Keratinocyte (primary cell): ENCODE measurements at regions not wholly inside any gene's neighbourhood (a gene's known extent, or its start where the extent isn't known, plus 50 kb on each side); places are given as distances from the start of the nearest gene placed in this dataset.

Source experiments
- DNase-seq: peaks from one replicate; pipeline ENCODE4 v3.0.0-alpha.2; 2011; ENCODE audit warnings: low read depth, missing footprints, low spot score
- FAIRE-seq: peaks from 2 replicates; lab custom pipeline; 2011; peaks lifted over from hg19 to GRCh38; lab: Jason Lieb, UNC
- H2AFZ ChIP-seq: 2 replicates; pipeline ENCODE4 v1.6.0; 2012; ENCODE audit warnings: low read length, control low read depth, inconsistent platforms; ENCODE audit not compliant: control insufficient read depth
- H3K27ac ChIP-seq: 2 replicates; pipeline ENCODE4 v1.5.1; 2011; ENCODE audit warnings: low read length; ENCODE audit not compliant: control insufficient read depth, insufficient read depth
- H3K27me3 ChIP-seq: 3 replicates; pipeline ENCODE4 v1.6.0; 2011; ENCODE audit warnings: low read length; ENCODE audit not compliant: control insufficient read depth, insufficient read depth; ENCODE audit errors: extremely low read depth
- H3K36me3 ChIP-seq, 2 experiments: 2 replicates in 1 of 2; 3 replicates in 1 of 2; pipeline ENCODE4 v1.5.1; 2011; ENCODE audit warnings: low read length in 2 of 2, mild to moderate bottlenecking in 1 of 2; ENCODE audit not compliant: control insufficient read depth in 2 of 2, insufficient read depth in 2 of 2; ENCODE audit errors: extremely low read depth in 1 of 2
- H3K4me1 ChIP-seq: 3 replicates; pipeline ENCODE4 v1.5.1; 2011; ENCODE audit warnings: low read length; ENCODE audit not compliant: control insufficient read depth, insufficient read depth; ENCODE audit errors: extremely low read depth
- H3K4me2 ChIP-seq: 3 replicates; pipeline ENCODE4 v1.6.0; 2011; ENCODE audit warnings: low read depth, low read length; ENCODE audit not compliant: control insufficient read depth, insufficient read depth; ENCODE audit errors: extremely low read depth
- H3K4me3 ChIP-seq, 3 experiments: fragments of 200-600 bp in 1 of 3; sonication (generic) in 1 of 3; 2 replicates in 2 of 3; 3 replicates in 1 of 3; pipeline ENCODE4 v1.5.1; 2011 to 2016; ENCODE audit warnings: low read length in 3 of 3, mild to moderate bottlenecking in 3 of 3, control low read depth in 2 of 3, inconsistent platforms in 1 of 3, low read depth in 1 of 3, mixed read lengths in 1 of 3, mixed run types in 1 of 3, moderate library complexity in 1 of 3; ENCODE audit not compliant: control insufficient read depth in 2 of 3, insufficient read depth in 2 of 3; ENCODE audit errors: extremely low read depth in 1 of 3
- H3K79me2 ChIP-seq: 2 replicates; pipeline ENCODE4 v1.6.0; 2012; ENCODE audit warnings: low read length; ENCODE audit not compliant: control insufficient read depth, insufficient read depth
- H3K9ac ChIP-seq: 3 replicates; pipeline ENCODE4 v1.6.0; 2011; ENCODE audit warnings: low read length; ENCODE audit not compliant: control insufficient read depth, insufficient read depth; ENCODE audit errors: extremely low read depth
- H3K9me1 ChIP-seq: 3 replicates; pipeline ENCODE4 v1.6.0; 2011; ENCODE audit warnings: low read length; ENCODE audit not compliant: control insufficient read depth, insufficient read depth; ENCODE audit errors: extremely low read depth
- H3K9me3 ChIP-seq: 2 replicates; pipeline ENCODE4 v1.5.1; 2012; ENCODE audit warnings: low read depth, low read length; ENCODE audit not compliant: control insufficient read depth
- H4K20me1 ChIP-seq: 3 replicates; pipeline ENCODE4 v1.6.0; 2011; ENCODE audit warnings: low read length; ENCODE audit not compliant: control insufficient read depth, insufficient read depth; ENCODE audit errors: extremely low read depth
- EZH2 ChIP-seq: IDR thresholded peaks from one replicate; pipeline ENCODE4 v1.6.1; 2012; ENCODE audit warnings: inconsistent platforms, mild to moderate bottlenecking, low read length, moderate library complexity
- dilution Hi-C: fragments of 300-500 bp; cut with MboI; formaldehyde crosslinking; loops from one replicate; pipeline ENCODE4 v1.7.0; 2020; ENCODE audit warnings: low sequenced_read_pairs; ENCODE audit not compliant: extremely low pct_ligation_motif_present
- TF ChIP-seq, protein P1 (sequence below), 3 experiments: IDR thresholded peaks in 1 of 3; conservative IDR thresholded peaks in 1 of 3; optimal IDR thresholded peaks in 1 of 3; 2 replicates in 2 of 3; 3 replicates in 1 of 3; pipeline versions ENCODE3 to v1.5.1; 2011; ENCODE audit warnings: low read length in 3 of 3, mild to moderate bottlenecking in 3 of 3, moderate library complexity in 2 of 3, control low read depth in 1 of 3, inconsistent platforms in 1 of 3; ENCODE audit not compliant: insufficient read depth in 2 of 3; ENCODE audit errors: extremely low read depth in 1 of 3

- H3K27me3 ChIP-seq, result no peaks in the 10 kb centered on the region
- dilution Hi-C loops, result no loop called here
Observed at GRCh38 chr5:111840036-111840674, 83.2 kb upstream of the NREP start.

DNA sequence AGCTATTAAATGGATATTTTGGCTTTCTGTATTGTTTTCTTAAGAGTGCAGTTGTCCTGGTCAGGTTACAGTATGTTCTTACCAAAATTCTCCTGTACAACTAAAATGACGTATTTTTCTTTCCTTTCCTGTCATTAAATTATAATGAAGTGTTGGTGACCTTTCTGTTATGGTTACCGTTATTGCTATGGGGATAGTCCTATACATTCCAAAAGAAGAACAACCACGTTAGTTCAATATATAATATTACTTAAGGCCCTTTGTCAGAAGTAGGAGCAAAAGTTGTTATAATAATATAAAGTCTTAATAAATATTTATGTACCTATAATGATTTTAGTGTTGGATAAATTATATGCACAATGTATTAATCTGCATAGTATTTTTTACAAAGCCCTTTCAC, 82.4 kb upstream of the NREP start:
- Histone ChIP-seq H3K4me3 (no peak overlapping the region), H3K79me2 (no peaks in the 10 kb centered on the region), H3K9me1 (no peaks in the 10 kb centered on the region), H3K27me3 (no peaks in the 10 kb centered on the region), H4K20me1 (no peaks in the 10 kb centered on the region), H3K27ac (no peak overlapping the region), H3K9me3 (no peaks in the 10 kb centered on the region), H3K36me3 (no peaks in the 10 kb centered on the region), H3K4me2 (no peak overlapping the region), H3K4me1 (no peaks in the 10 kb centered on the region), H2AFZ (no peak overlapping the region), H3K9ac (no peak overlapping the region)
- FAIRE-seq (no peak), DNase-seq (no peak)
- dilution Hi-C loops, result no loop called here
- no peak for TF ChIP-seq EZH2
- TF ChIP-seq, protein P1, sequence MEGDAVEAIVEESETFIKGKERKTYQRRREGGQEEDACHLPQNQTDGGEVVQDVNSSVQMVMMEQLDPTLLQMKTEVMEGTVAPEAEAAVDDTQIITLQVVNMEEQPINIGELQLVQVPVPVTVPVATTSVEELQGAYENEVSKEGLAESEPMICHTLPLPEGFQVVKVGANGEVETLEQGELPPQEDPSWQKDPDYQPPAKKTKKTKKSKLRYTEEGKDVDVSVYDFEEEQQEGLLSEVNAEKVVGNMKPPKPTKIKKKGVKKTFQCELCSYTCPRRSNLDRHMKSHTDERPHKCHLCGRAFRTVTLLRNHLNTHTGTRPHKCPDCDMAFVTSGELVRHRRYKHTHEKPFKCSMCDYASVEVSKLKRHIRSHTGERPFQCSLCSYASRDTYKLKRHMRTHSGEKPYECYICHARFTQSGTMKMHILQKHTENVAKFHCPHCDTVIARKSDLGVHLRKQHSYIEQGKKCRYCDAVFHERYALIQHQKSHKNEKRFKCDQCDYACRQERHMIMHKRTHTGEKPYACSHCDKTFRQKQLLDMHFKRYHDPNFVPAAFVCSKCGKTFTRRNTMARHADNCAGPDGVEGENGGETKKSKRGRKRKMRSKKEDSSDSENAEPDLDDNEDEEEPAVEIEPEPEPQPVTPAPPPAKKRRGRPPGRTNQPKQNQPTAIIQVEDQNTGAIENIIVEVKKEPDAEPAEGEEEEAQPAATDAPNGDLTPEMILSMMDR (optimal IDR thresholded peaks at IDR 0.05 in 1 of 3, IDR thresholded peaks at IDR 0.05 in 1 of 3, conservative IDR thresholded peaks at IDR 0.05 in 1 of 3; ENCODE audit: extremely low read depth in 1 of 3, insufficient read depth in 2 of 3, low read length in 3 of 3), result no peak

More at GRCh38 chr5:111840036-111840674, 83.2 kb upstream of the NREP start:
- Histone ChIP-seq H4K20me1 (no peaks in the 10 kb centered on the region), H3K4me2 (no peak overlapping the region), H3K27ac (no peak overlapping the region), H3K9me1 (no peaks in the 10 kb centered on the region), H3K9me3 (no peaks in the 10 kb centered on the region), H3K36me3 (no peaks in the 10 kb centered on the region), H3K4me3 (no peak overlapping the region), H3K4me1 (no peaks in the 10 kb centered on the region), H3K9ac (no peak overlapping the region), H2AFZ (no peak overlapping the region), H3K79me2 (no peaks in the 10 kb centered on the region)
- no peak for FAIRE-seq
- no peak for DNase-seq
- TF ChIP-seq, protein P1 (optimal IDR thresholded peaks at IDR 0.05 in 1 of 3, IDR thresholded peaks at IDR 0.05 in 1 of 3, conservative IDR thresholded peaks at IDR 0.05 in 1 of 3; ENCODE audit: extremely low read depth in 1 of 3, insufficient read depth in 2 of 3, low read length in 3 of 3), result no peak
- TF ChIP-seq EZH2, result no peak
